ENCODE measurements at regions not wholly inside any gene's neighbourhood (a gene's known extent, or its start where the extent isn't known, plus 50 kb on each side); places are given as distances from the start of the nearest gene placed in this dataset.

- TF ChIP-seq CTCF (IDR thresholded peaks at IDR 0.05) (no peak), POLR2A (IDR thresholded peaks at IDR 0.05) (no peak), POLR2AphosphoS5 (IDR thresholded peaks at IDR 0.05) (no peak)
These were observed 366.4 kb upstream of the SPRY2 start for GRCh38 chr13:80707000-80707983.
